Ovary (tissue), 7 donors: ENCODE measurements at regions not wholly inside any gene's neighbourhood (a gene's known extent, or its start where the extent isn't known, plus 50 kb on each side); places are given as distances from the start of the nearest gene placed in this dataset.

Source experiments
- DNase-seq, 5 donors: peaks; one replicate each; pipeline ENCODE4 v3.0.0-alpha.2; 2019 to 2020
- H3K27ac ChIP-seq, 2 donors: fragments of 200-600 bp; one replicate each; pipeline versions ENCODE4 v1.5.1 to v1.8.0; 2019 to 2022
- H3K27me3 ChIP-seq: fragments of 200-600 bp; one replicate; pipeline ENCODE4 v1.8.0; 2022
- H3K36me3 ChIP-seq: fragments of 200-600 bp; sonication (generic); one replicate; pipeline ENCODE4 v1.5.1; 2019
- H3K4me1 ChIP-seq: one replicate; pipeline ENCODE4 v1.8.1; 2013; ENCODE audit warnings: mild to moderate bottlenecking, moderate library complexity; ENCODE audit not compliant: insufficient read depth
- H3K4me3 ChIP-seq: fragments of 200-600 bp; sonication (generic); one replicate; pipeline ENCODE4 v1.5.1; 2017
- H3K9me3 ChIP-seq, 2 donors: fragments of 200-600 bp in 1 of 2; sonication (generic) in 1 of 2; one replicate each; pipeline versions ENCODE4 v1.5.1 to v1.8.1; 2013 to 2019; ENCODE audit warnings: mild to moderate bottlenecking in 1 of 2, moderate library complexity in 1 of 2
- EP300 ChIP-seq: sonication (generic); formaldehyde crosslinking; IDR thresholded peaks from one replicate; pipeline ENCODE4 v1.6.1; 2017; ENCODE audit warnings: antibody characterized with exemption
- POLR2A ChIP-seq: fragments of 450-650 bp; IDR thresholded peaks from one replicate; pipeline ENCODE4 v1.6.1; 2017; ENCODE audit warnings: antibody characterized with exemption, mild to moderate bottlenecking, moderate library complexity
- WGBS, 3 donors: extraction: QIAGEN DNeasy Blood & Tissue Kit in 1 of 3; methylation state at CpG; one replicate each; pipeline versions ENCODE4 v1.1.5 to v1.1.7; 2013 to 2017; 5-methylcytosine and 5-hydroxymethylcytosine counted together
- intact Hi-C, 4 donors: fragments of 100-400 bp; cut with DNase I; formaldehyde crosslinking; loops; one replicate each; pipeline versions ENCODE4 v1.11.0 to v1.15.1; 2022 to 2023
- TF ChIP-seq, protein P1 (sequence below), 3 donors: fragments of 450-650 bp in 2 of 3; fragments of 200-600 bp in 1 of 3; IDR thresholded peaks; one replicate each; pipeline versions ENCODE4 v1.5.1 to v1.8.0; 2016 to 2022; ENCODE audit warnings: antibody characterized with exemption in 3 of 3, mild to moderate bottlenecking in 1 of 3
- donor health status: DM: no; HTN: no; CAD: no; lungs with moderate emphysema.
- donor health status: DM: no; HTN: no; CAD: no.
- donor health status: Bipolar disorder and iron deficiency.
- donor health status: DM: no; HTN: no; CAD: no.
- donor health status: DM: yes; HTN: yes; CAD: no.

DNA sequence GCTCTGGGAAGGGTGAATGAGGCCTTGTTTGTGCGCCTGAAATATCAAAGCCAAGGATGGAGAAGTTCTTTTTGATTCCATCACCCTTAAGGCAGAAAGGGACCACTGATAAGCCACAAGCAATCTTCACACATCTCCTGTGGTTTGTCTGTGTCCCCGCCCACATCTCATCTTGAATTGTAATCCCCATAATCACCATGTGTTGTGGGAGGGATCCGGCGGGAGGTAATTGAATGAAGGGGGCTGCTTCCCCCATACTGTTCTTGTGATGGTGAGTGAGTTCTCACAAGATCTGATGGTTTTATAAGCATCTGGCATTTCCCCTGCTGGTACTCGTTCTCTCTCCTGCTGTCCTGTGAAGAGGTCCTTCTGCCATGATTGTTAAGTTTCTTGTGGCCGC lies 329.6 kb upstream of the RGMA start:
- no peak for TF ChIP-seq EP300
- TF ChIP-seq, protein P1, sequence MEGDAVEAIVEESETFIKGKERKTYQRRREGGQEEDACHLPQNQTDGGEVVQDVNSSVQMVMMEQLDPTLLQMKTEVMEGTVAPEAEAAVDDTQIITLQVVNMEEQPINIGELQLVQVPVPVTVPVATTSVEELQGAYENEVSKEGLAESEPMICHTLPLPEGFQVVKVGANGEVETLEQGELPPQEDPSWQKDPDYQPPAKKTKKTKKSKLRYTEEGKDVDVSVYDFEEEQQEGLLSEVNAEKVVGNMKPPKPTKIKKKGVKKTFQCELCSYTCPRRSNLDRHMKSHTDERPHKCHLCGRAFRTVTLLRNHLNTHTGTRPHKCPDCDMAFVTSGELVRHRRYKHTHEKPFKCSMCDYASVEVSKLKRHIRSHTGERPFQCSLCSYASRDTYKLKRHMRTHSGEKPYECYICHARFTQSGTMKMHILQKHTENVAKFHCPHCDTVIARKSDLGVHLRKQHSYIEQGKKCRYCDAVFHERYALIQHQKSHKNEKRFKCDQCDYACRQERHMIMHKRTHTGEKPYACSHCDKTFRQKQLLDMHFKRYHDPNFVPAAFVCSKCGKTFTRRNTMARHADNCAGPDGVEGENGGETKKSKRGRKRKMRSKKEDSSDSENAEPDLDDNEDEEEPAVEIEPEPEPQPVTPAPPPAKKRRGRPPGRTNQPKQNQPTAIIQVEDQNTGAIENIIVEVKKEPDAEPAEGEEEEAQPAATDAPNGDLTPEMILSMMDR (IDR thresholded peaks at IDR 0.05), result no peak
- no peak for TF ChIP-seq POLR2A
- no peaks in the 10 kb centered on the region for H3K36me3 ChIP-seq
- H3K27me3 ChIP-seq, result no peaks in the 10 kb centered on the region
- no peak for DNase-seq
- WGBS, 3 donors, result 89 to 95% (median 90%) methylated on average over 6 of the region's 6 CpGs
- H3K4me3 ChIP-seq, result no peak overlapping the region
- no peaks in the 10 kb centered on the region for H3K9me3 ChIP-seq
- intact Hi-C loops, result no loop called here
- H3K4me1 ChIP-seq, result no peaks in the 10 kb centered on the region
- H3K27ac ChIP-seq, result no peak overlapping the region

DNA sequence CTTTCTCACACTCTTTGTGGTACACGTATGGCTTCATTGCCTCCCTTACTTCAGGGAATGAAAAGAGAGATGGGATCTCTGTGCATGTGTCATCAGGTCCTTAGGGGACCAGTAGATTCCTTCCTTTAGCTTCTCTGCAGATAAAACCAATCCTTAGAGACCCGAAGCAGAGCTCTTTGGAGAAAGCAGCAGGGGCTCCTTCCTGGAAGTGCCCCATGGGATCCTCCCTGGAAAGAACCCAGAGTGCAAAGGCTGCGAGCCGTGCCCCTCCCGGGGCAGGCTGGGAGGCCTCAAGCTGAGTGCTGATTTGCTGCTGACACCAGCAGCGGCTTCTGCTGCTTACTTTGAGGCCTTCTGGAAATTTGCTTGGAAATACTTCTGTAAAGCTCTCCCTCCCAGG lies 328.6 kb upstream of the RGMA start:
- WGBS, 3 donors, result 55 to 64% (median 60%) methylated on average over 6 of the region's 6 CpGs
- Histone ChIP-seq H3K36me3 (no peaks in the 10 kb centered on the region), H3K27me3 (no peaks in the 10 kb centered on the region), H3K4me3 (no peak overlapping the region), H3K27ac (no peak overlapping the region), H3K4me1 (no peaks in the 10 kb centered on the region), H3K9me3 (no peaks in the 10 kb centered on the region)
- peak in 2 of 5 donors; percentile 37 to 49 for DNase-seq
- intact Hi-C loops, result no loop called here
- TF ChIP-seq, protein P1 (IDR thresholded peaks at IDR 0.05), result no peak
- TF ChIP-seq POLR2A (no peak), EP300 (no peak)

DNA sequence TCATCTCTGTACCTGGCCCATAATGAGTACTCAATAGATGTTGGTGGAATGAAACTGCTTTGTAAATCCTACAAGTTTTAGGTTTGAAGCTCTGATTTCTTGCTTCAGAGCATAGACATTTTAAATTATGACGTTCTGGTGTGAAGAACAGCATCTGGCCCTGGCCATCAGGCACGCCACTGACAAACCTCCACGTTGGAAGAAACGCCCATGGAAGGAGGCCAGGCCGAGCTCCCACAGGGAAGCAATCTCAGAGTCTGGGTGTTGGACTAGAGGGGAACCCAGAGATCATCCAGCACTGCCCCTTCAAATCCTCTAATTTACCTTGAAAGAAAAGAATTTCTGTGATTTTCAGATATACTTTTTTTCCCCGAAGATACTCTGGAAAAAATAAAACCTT lies 328.1 kb upstream of the RGMA start:
- H3K4me1 ChIP-seq, result no peaks in the 10 kb centered on the region
- H3K27ac ChIP-seq, result no peak overlapping the region
- intact Hi-C loops, result no loop called here
- no peaks in the 10 kb centered on the region for H3K27me3 ChIP-seq
- WGBS, 3 donors, result 79 to 82% (median 82%) methylated on average over 6 of the region's 6 CpGs
- no peak for DNase-seq
- H3K9me3 ChIP-seq, result no peaks in the 10 kb centered on the region
- no peak for TF ChIP-seq EP300
- TF ChIP-seq, protein P1 (IDR thresholded peaks at IDR 0.05), result no peak
- no peak for TF ChIP-seq POLR2A
- H3K4me3 ChIP-seq, result no peak overlapping the region
- H3K36me3 ChIP-seq, result no peaks in the 10 kb centered on the region

DNA sequence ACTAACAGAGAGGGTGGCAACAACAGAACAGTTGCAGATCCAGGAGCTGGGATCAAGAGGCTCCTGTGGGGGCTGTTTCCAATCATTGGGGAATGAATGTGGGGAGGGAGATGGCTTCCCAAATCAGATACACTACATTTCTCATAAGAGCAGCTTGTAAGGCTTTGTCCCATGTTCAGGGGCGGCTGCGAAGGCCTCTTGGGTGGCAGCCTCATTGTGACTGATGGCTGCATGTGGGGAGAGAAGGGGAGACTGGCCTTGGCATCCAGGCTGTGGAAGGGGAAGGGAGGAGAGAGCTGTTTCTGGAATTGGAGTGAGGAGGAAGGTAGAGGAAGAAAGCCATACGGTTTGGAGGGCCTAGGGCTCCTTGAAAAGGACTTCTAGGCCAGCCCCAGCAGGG lies 326.6 kb upstream of the RGMA start:
- no peak for DNase-seq
- no peak overlapping the region for H3K27ac ChIP-seq
- no peaks in the 10 kb centered on the region for H3K9me3 ChIP-seq
- no peaks in the 10 kb centered on the region for H3K27me3 ChIP-seq
- WGBS, 3 donors, result 80 to 92% (median 91%) methylated on average over 3 of the region's 3 CpGs
- H3K36me3 ChIP-seq, result no peaks in the 10 kb centered on the region
- no peak overlapping the region for H3K4me3 ChIP-seq
- intact Hi-C loops, result no loop called here
- no peaks in the 10 kb centered on the region for H3K4me1 ChIP-seq
- TF ChIP-seq, protein P1 (IDR thresholded peaks at IDR 0.05), result no peak
- no peak for TF ChIP-seq POLR2A
- TF ChIP-seq EP300, result no peak
